Mesodermal cell (in vitro differentiated cells): ENCODE measurements at regions not wholly inside any gene's neighbourhood (a gene's known extent, or its start where the extent isn't known, plus 50 kb on each side); places are given as distances from the start of the nearest gene placed in this dataset.

ENCODE experiments used
- H3K27ac ChIP-seq: 2 replicates; pipeline ENCODE4 v1.7.0; 2013; ENCODE audit warnings: mild to moderate bottlenecking, low read depth, low read length, moderate library complexity; ENCODE audit not compliant: severe bottlenecking
- H3K36me3 ChIP-seq: 2 replicates; pipeline ENCODE4 v1.7.1; 2013; ENCODE audit warnings: mild to moderate bottlenecking, low read length, moderate library complexity; ENCODE audit not compliant: control insufficient read depth, insufficient read depth
- H3K4me1 ChIP-seq: one replicate; pipeline ENCODE4 v1.7.1; 2013; ENCODE audit warnings: mild to moderate bottlenecking, low read length; ENCODE audit not compliant: insufficient read depth, control insufficient read depth, poor library complexity, severe bottlenecking
- H3K4me3 ChIP-seq: 2 replicates; pipeline ENCODE4 v1.7.0; 2013; ENCODE audit warnings: low read length, control low read depth, mild to moderate bottlenecking; ENCODE audit not compliant: insufficient read depth, poor library complexity, severe bottlenecking; ENCODE audit errors: extremely low read depth
- H3K9me3 ChIP-seq: 2 replicates; pipeline ENCODE4 v1.7.1; 2013; ENCODE audit warnings: mild to moderate bottlenecking, low read length, moderate library complexity; ENCODE audit not compliant: control insufficient read depth
- WGBS, 2 experiments: methylation state at CpG; one replicate each; pipeline ENCODE4 v1.1.5; 2013; ENCODE audit warnings: missing lambda C conversion rate in 2 of 2; ENCODE audit not compliant: insufficient coverage in 2 of 2; 5-methylcytosine and 5-hydroxymethylcytosine counted together

- 92 to 93% methylated on average over 8 to 13 of the region's 14 CpGs for WGBS, 2 experiments
- Histone ChIP-seq H3K4me3 (no peak overlapping the region), H3K9me3 (no peaks in the 10 kb centered on the region), H3K36me3 (no peaks in the 10 kb centered on the region), H3K4me1 (no peaks in the 10 kb centered on the region), H3K27ac (no peak overlapping the region)
Observed at GRCh38 chr19:30092721-30093569, 150.9 kb downstream of the URI1 start.

DNA sequence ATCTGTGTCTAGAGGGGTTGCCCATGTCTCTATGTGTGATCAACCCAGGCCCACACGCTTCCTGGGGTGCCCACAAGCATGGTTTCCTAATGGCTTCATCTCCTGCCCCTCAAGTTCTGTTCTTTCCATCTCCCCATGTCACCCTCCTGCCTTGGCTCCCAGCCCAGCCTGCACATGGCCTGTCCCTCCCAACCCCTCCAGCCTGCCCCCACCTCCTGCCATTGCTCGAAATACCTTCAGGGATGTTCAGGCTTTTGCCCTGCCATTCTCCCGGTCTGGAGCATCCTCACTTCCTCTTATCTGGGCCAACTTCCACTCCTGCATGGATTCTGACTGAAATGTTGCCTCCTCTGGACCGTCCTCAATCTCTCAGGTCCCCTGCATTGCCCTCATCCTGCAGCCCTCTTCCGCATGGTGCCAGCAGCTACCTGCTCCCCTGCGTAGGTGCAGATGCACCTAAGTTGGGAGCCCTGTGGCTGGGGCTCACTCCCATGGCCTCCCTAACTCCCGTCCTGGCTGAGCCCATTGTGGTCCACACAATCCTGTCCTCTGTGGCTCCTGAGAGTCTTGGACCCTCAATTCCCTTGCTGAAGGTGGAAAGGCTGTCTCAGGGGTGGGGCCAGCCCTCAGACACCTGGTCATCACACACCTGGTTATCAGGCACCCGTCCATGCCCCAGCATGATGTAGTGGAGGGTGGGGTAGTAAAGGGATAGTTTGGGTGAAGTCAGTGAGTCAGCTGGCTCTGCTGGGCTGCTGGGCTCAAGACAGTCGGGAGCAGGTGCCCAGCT, 152.1 kb downstream of the URI1 start:
- WGBS, 2 experiments: 85 to 94% methylated on average over 6 to 8 of the region's 9 CpGs
- H3K36me3 ChIP-seq: no peaks in the 10 kb centered on the region
- H3K27ac ChIP-seq: no peak overlapping the region
- no peaks in the 10 kb centered on the region for H3K4me1 ChIP-seq
- no peaks in the 10 kb centered on the region for H3K9me3 ChIP-seq
- no peak overlapping the region for H3K4me3 ChIP-seq

GRCh38 chr19:30094756-30095140, 152.7 kb downstream of the URI1 start:
- no peak overlapping the region for H3K27ac ChIP-seq
- H3K9me3 ChIP-seq: no peaks in the 10 kb centered on the region
- WGBS, 2 experiments: 86 to 100% methylated on average over 1 to 2 of the region's 3 CpGs
- H3K4me3 ChIP-seq: no peak overlapping the region
- H3K4me1 ChIP-seq: no peaks in the 10 kb centered on the region
- no peaks in the 10 kb centered on the region for H3K36me3 ChIP-seq

DNA sequence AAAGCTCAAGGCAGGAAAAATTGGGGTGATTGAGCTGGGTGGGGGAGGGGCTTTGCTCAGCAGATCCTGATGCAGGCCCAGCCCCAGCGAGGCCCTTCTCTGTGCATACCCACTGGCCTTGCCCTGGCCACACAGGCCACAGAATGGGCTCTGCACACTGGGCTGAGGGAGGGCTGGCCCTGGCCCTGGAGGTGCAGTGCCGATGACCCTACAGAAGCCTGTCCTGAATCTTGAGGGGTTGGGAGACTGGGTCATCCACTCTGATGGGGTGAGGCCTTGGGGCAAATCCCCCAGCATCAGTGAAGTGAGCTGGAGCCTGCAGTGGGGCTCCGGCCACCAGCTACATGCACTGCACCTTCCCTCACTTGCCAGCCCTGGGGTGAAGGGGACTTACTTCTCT, 153.1 kb downstream of the URI1 start:
- Histone ChIP-seq H3K9me3 (no peaks in the 10 kb centered on the region), H3K36me3 (no peaks in the 10 kb centered on the region), H3K4me1 (no peaks in the 10 kb centered on the region), H3K27ac (no peak overlapping the region), H3K4me3 (no peak overlapping the region)
- 84 to 86% methylated on average over 3 of the region's 3 CpGs for WGBS, 2 experiments

- WGBS, 2 experiments: 95 to 96% methylated on average over 18 of the region's 19 CpGs
- no peak overlapping the region for H3K27ac ChIP-seq
Observed at GRCh38 chr19:30096596-30097370, 154.7 kb downstream of the URI1 start.

GRCh38 chr19:30097746-30098280, 155.8 kb downstream of the URI1 start:
- Histone ChIP-seq H3K4me3 (no peak overlapping the region), H3K27ac (no peak overlapping the region), H3K9me3 (no peaks in the 10 kb centered on the region), H3K4me1 (no peaks in the 10 kb centered on the region), H3K36me3 (no peaks in the 10 kb centered on the region)
- WGBS, 2 experiments: 89 to 92% methylated on average over 6 to 8 of the region's 9 CpGs

More at GRCh38 chr19:30096596-30097370, 154.7 kb downstream of the URI1 start:
- Histone ChIP-seq H3K4me3 (no peak overlapping the region), H3K4me1 (no peaks in the 10 kb centered on the region), H3K36me3 (no peaks in the 10 kb centered on the region), H3K9me3 (no peaks in the 10 kb centered on the region)

- WGBS, 2 experiments: 80 to 97% methylated on average over 1 to 4 of the region's 6 CpGs
Observed at GRCh38 chr19:30102239-30102638, 160.2 kb downstream of the URI1 start.

DNA sequence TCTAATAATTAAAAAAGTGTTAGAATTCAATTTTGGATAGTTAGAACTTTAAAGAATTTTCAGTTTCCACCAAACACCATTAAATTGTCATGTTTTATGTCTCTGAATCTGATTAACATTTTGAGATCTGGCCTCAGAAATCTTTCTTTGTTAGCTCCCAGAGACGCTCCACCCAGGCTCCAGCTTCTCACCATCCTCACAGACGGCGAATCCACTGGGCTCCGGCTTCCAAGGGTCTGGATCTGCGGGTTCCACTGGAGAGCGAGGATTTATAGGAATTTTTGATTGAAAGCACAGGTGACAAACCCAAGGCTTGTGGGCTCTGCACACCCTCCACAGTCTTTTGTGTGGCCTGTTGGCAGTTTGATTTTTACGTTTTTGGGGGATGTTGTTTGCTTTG, 160.6 kb downstream of the URI1 start:
- Histone ChIP-seq H3K27ac (no peak overlapping the region), H3K9me3 (no peaks in the 10 kb centered on the region), H3K36me3 (no peaks in the 10 kb centered on the region), H3K4me3 (no peak overlapping the region), H3K4me1 (no peaks in the 10 kb centered on the region)
- 95 to 97% methylated on average over 3 to 5 of the region's 7 CpGs for WGBS, 2 experiments

More at GRCh38 chr19:30102239-30102638, 160.2 kb downstream of the URI1 start:
- Histone ChIP-seq H3K9me3 (no peaks in the 10 kb centered on the region), H3K27ac (no peak overlapping the region), H3K4me3 (no peak overlapping the region), H3K4me1 (no peaks in the 10 kb centered on the region), H3K36me3 (no peaks in the 10 kb centered on the region)

DNA sequence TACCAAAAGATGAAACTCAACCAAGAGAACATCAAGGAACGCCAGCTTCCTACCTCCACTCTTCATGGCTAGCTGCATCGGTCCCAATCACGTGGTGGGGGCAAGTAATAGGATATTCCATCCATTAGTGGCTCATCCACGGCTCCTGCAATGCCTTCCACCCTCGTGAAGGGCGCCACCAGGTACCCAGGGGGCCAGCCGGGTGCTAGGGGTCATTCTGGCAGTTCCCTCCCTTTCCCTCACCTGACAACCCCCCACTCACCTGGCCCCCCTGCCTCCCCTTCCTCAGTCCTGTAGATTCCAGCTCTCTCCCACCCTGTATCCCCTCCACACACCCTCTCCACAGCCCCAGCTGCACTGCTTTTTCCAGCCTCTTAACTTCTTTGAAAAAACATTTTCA, 161.9 kb downstream of the URI1 start:
- no peak overlapping the region for H3K4me3 ChIP-seq
- H3K27ac ChIP-seq: no peak overlapping the region
- H3K9me3 ChIP-seq: no peaks in the 10 kb centered on the region
- no peaks in the 10 kb centered on the region for H3K36me3 ChIP-seq
- 87 to 92% methylated on average over 5 to 7 of the region's 7 CpGs for WGBS, 2 experiments
- H3K4me1 ChIP-seq: no peaks in the 10 kb centered on the region

DNA sequence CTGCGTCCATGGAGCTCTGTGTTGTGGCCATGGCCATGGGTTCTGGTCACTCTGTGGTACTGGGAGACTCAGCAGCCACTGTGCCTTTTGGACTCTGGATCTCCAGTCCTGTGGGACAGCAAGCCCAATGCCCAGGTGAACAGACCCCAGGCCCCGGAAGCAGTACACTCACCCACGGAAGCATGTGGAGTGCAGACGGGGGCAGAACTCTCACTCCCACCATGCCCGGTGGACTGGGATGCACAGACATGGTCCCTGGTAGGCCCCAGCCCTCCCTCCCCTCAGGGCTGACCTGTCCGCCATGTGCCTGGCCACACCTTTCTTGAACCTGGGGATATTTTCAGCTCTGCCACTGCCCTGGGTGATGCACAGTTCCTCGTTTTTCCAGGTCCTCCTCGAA, 163.3 kb downstream of the URI1 start:
- no peaks in the 10 kb centered on the region for H3K36me3 ChIP-seq
- H3K4me3 ChIP-seq: no peak overlapping the region
- H3K27ac ChIP-seq: no peak overlapping the region
- H3K4me1 ChIP-seq: no peaks in the 10 kb centered on the region
- H3K9me3 ChIP-seq: no peaks in the 10 kb centered on the region
- WGBS, 2 experiments: 95% methylated on average over 8 of the region's 8 CpGs
